Esophagus squamous epithelium (tissue), 5 donors: ENCODE measurements at regions not wholly inside any gene's neighbourhood (a gene's known extent, or its start where the extent isn't known, plus 50 kb on each side); places are given as distances from the start of the nearest gene placed in this dataset.
"Not testable (repeated sequence)": the region's sequence is repeated elsewhere in the genome, so short reads cannot be mapped to it uniquely, and the experiment has no call there.

ENCODE experiments used
- DNase-seq: peaks from one replicate; lab custom pipeline; 2025; lab: John Stamatoyannopoulos, UW
- H3K27ac ChIP-seq, 4 donors: fragments of 200-600 bp; sonication (generic); one replicate each; pipeline ENCODE4 v1.5.1; 2016 to 2019; ENCODE audit warnings: mild to moderate bottlenecking in 1 of 4
- H3K27me3 ChIP-seq, 4 donors: fragments of 200-600 bp; sonication (generic); 1 replicate in 3 of 4; 2 replicates in 1 of 4; pipeline versions ENCODE4 v1.5.1 to v1.6.0; 2017 to 2021; ENCODE audit warnings: antibody characterized with exemption in 1 of 4
- H3K36me3 ChIP-seq, 3 donors: fragments of 200-600 bp; sonication (generic); one replicate each; pipeline ENCODE4 v1.5.1; 2016 to 2019
- H3K4me1 ChIP-seq, 3 donors: fragments of 200-600 bp; sonication (generic); one replicate each; pipeline ENCODE4 v1.5.1; 2017 to 2019
- H3K4me3 ChIP-seq, 4 donors: fragments of 200-600 bp; sonication (generic); 1 replicate in 3 of 4; 2 replicates in 1 of 4; pipeline ENCODE4 v1.5.1; 2016 to 2019; ENCODE audit warnings: mild to moderate bottlenecking in 2 of 4, moderate library complexity in 1 of 4
- H3K9me3 ChIP-seq, 3 donors: fragments of 200-600 bp; sonication (generic); one replicate each; pipeline ENCODE4 v1.5.1; 2016 to 2019
- POLR2A ChIP-seq, 4 donors: fragments of 450-650 bp; IDR thresholded peaks; one replicate each; pipeline ENCODE4 v1.6.1; 2017; ENCODE audit warnings: antibody characterized with exemption in 4 of 4, mild to moderate bottlenecking in 4 of 4, moderate library complexity in 3 of 4
- whole genome bisulfite sequencing, 2 donors: methylation state at CpG; one replicate each; pipeline ENCODE4 v1.1.5; 2018; 5-methylcytosine and 5-hydroxymethylcytosine counted together
- intact Hi-C: fragments of 100-400 bp; cut with DNase I; formaldehyde crosslinking; loops from one replicate; pipeline ENCODE4 v1.15.0; 2022
- TF ChIP-seq, protein P1 (sequence below), 6 experiments: fragments of 450-650 bp in 4 of 6; fragments of 200-600 bp in 2 of 6; sonication (generic) in 2 of 6; IDR thresholded peaks; one replicate each; pipeline ENCODE4 v1.5.1; 2016 to 2019; ENCODE audit warnings: antibody characterized with exemption in 6 of 6, mild to moderate bottlenecking in 4 of 6, moderate library complexity in 4 of 6
- donor health status: DM: yes; HTN: yes; CAD: no.

DNA sequence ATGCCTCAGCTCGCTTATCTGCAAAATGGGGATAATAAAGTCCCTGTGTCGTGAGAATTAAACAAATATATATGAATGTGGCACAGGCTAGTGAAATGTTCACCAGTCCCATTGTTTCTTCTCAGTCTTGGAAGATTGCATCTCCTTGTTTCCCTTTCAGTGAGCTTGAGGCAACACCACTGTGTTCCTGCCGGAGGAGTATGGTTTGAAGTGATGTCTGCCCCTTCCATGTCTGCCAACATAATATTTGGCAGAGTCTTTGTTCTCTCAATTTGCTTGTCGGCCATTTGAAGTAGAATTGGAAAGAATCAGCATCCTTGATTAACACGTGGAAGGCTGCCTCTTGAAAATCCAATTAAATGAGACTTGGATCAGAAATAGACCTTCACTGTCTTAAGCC lies 1088.5 kb upstream of the INTU start:
- Histone ChIP-seq H3K4me1 (no peaks in the 10 kb centered on the region), H3K4me3 (no peak overlapping the region), H3K27me3 (no peaks in the 10 kb centered on the region), H3K27ac (no peak overlapping the region), H3K36me3 (no peaks in the 10 kb centered on the region), H3K9me3 (no peaks in the 10 kb centered on the region)
- no peak for DNase-seq
- no peak for TF ChIP-seq POLR2A (IDR thresholded peaks at IDR 0.05)
- TF ChIP-seq, protein P1, sequence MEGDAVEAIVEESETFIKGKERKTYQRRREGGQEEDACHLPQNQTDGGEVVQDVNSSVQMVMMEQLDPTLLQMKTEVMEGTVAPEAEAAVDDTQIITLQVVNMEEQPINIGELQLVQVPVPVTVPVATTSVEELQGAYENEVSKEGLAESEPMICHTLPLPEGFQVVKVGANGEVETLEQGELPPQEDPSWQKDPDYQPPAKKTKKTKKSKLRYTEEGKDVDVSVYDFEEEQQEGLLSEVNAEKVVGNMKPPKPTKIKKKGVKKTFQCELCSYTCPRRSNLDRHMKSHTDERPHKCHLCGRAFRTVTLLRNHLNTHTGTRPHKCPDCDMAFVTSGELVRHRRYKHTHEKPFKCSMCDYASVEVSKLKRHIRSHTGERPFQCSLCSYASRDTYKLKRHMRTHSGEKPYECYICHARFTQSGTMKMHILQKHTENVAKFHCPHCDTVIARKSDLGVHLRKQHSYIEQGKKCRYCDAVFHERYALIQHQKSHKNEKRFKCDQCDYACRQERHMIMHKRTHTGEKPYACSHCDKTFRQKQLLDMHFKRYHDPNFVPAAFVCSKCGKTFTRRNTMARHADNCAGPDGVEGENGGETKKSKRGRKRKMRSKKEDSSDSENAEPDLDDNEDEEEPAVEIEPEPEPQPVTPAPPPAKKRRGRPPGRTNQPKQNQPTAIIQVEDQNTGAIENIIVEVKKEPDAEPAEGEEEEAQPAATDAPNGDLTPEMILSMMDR (IDR thresholded peaks at IDR 0.05): no peak
- WGBS, 2 donors: 55 to 61% methylated on average over 5 of the region's 5 CpGs
- intact Hi-C loops: no loop called here

DNA sequence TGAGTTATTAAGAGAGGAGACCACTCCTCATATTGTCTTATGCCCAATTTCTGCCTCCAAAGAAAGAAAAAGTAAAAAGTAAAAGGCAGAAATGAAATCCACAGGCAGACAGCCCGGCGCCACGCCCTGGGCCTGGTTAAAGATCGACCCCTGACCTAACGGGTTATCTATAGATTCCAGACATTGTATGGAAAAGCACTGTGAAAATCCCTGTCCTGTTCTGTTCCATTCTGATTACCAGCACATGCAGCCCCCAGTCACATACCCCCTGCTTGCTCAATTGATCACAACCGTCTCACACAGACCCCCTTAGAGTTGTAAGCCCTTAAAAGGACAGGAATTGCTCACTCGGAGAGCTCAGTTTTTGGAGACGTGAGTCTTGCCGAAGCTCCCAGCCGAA lies 1086.6 kb upstream of the INTU start:
- DNase-seq, H3K4me3 ChIP-seq, H3K27ac ChIP-seq, intact Hi-C loops, H3K4me1 ChIP-seq, H3K36me3 ChIP-seq, H3K27me3 ChIP-seq, H3K9me3 ChIP-seq: not testable (repeated sequence)
- WGBS, 2 donors: 91 to 100% methylated on average over 5 to 10 of the region's 10 CpGs

DNA sequence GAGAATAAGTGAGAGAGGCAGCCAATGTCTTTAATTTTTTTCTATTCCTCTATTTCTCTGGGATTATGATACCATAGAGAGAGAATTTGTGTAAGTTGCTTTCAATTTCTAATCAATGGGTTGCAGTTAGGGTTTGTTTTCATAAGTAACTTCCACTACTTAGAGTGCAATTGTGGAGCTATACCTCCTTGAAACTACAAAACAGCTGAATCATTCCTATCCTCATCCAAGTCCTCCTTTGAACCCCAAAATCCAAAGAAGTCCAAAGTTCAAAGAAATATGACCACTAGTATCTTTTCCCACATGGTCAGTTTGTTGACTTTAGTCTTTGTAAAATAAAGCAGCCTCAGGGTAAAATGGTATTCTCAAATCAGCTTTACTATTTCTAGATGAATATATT lies 1085.4 kb upstream of the INTU start:
- Histone ChIP-seq H3K27ac (no peak overlapping the region), H3K4me1 (no peaks in the 10 kb centered on the region), H3K9me3 (no peaks in the 10 kb centered on the region), H3K36me3 (no peaks in the 10 kb centered on the region), H3K27me3 (no peaks in the 10 kb centered on the region), H3K4me3 (no peak overlapping the region)
- intact Hi-C loops: no loop called here
- no peak for DNase-seq
- TF ChIP-seq, protein P1 (IDR thresholded peaks at IDR 0.05): no peak
- TF ChIP-seq POLR2A (IDR thresholded peaks at IDR 0.05): no peak

DNA sequence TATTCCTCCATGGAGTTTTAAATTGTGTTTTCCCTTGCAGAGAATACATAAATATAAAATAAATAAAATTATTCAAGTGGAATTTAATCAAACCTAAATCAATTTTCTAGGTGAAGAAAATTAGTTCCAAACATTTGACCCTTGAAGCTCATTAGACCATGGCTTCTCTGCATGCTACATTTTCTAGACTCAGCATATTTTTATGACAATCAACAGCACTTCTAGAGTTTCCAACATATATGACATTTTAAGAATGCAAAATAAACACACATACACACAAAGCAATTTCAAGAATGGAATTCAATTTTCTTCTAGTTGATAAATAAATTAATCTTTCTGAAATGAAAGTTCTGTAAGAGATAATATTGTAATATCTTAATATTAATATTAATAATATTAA lies 1083.9 kb upstream of the INTU start:
- no peak for DNase-seq
- no peak overlapping the region for H3K4me3 ChIP-seq
- intact Hi-C loops: no loop called here
- no peaks in the 10 kb centered on the region for H3K36me3 ChIP-seq
- no peak overlapping the region for H3K27ac ChIP-seq
- H3K4me1 ChIP-seq: no peaks in the 10 kb centered on the region
- no peaks in the 10 kb centered on the region for H3K27me3 ChIP-seq
- H3K9me3 ChIP-seq: no peaks in the 10 kb centered on the region
- TF ChIP-seq, protein P1 (IDR thresholded peaks at IDR 0.05): no peak
- no peak for TF ChIP-seq POLR2A (IDR thresholded peaks at IDR 0.05)

DNA sequence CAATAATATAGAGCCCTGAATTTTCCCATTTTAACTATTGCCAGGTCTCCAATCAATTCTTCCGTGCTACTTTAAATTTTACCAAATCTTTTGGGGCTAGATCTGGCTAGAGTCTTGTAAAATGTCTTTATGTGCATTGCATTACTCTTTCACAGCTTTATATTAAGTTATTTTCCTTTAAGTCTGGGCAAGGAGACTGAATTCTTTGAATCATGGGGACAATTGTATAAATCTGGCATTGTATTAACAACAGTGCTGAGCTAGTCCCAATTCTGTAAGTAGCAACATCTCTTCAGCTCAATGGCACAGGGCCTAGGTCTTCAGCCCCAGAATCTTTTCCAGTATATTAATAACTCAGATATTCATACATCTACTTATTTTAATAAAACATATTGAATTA lies 1080.4 kb upstream of the INTU start:
- H3K36me3 ChIP-seq: no peaks in the 10 kb centered on the region

DNA sequence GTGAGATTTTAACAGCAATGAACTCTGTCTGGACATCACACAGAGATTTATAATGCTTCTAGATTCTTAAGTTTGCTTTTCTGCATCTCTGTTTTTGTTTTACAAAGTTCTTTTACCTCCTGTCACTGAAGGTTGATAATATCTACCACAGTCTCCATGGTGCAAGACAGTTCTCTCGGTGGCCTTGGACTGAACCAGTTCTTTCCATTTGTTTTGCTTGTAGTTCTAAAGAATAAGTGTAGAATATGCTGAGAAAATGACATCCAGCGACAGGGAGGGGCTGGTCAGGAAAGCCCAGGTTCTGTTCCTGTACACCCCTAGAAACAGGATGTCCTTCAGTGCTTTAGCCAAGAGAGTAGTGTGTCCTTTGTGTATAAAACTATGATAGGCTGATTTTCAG lies 1079.5 kb upstream of the INTU start:
- intact Hi-C loops: no loop called here
- Histone ChIP-seq H3K4me3 (no peak overlapping the region), H3K36me3 (no peaks in the 10 kb centered on the region), H3K27me3 (no peaks in the 10 kb centered on the region), H3K4me1 (no peaks in the 10 kb centered on the region), H3K9me3 (no peaks in the 10 kb centered on the region), H3K27ac (no peak overlapping the region)
- no peak for DNase-seq
- 42 to 64% methylated on average over 2 of the region's 2 CpGs for WGBS, 2 donors
- TF ChIP-seq, protein P1 (IDR thresholded peaks at IDR 0.05): no peak
- no peak for TF ChIP-seq POLR2A (IDR thresholded peaks at IDR 0.05)

More for the DNA sequence above, 1080.4 kb upstream of the INTU start:
- no peak overlapping the region for H3K27ac ChIP-seq
- no peaks in the 10 kb centered on the region for H3K9me3 ChIP-seq
- DNase-seq: no peak
- 33 to 46% methylated on average over 1 of the region's 1 CpG for WGBS, 2 donors
- TF ChIP-seq, protein P1 (IDR thresholded peaks at IDR 0.05): no peak
- no peak for TF ChIP-seq POLR2A (IDR thresholded peaks at IDR 0.05)
- intact Hi-C loops: no loop called here
- H3K4me1 ChIP-seq: no peaks in the 10 kb centered on the region
- no peak overlapping the region for H3K4me3 ChIP-seq
- H3K27me3 ChIP-seq: no peaks in the 10 kb centered on the region
